IPS-20b (cell line): ENCODE measurements at regions not wholly inside any gene's neighbourhood (a gene's known extent, or its start where the extent isn't known, plus 50 kb on each side); places are given as distances from the start of the nearest gene placed in this dataset.
"Not testable (repeated sequence)": the region's sequence is repeated elsewhere in the genome, so short reads cannot be mapped to it uniquely, and the experiment has no call there.

ENCODE experiments used
- H3K27ac ChIP-seq: one replicate; pipeline ENCODE4 v1.5.1; 2013; ENCODE audit warnings: low read length
- H3K27me3 ChIP-seq: 2 replicates; pipeline ENCODE4 v1.6.1; 2013; ENCODE audit warnings: mild to moderate bottlenecking, low read length, inconsistent platforms; ENCODE audit not compliant: insufficient read depth
- H3K36me3 ChIP-seq: 2 replicates; pipeline ENCODE4 v1.6.1; 2013; ENCODE audit warnings: low read depth, mild to moderate bottlenecking, inconsistent platforms, low read length, moderate library complexity; ENCODE audit not compliant: insufficient read depth
- H3K4me1 ChIP-seq: 2 replicates; pipeline ENCODE4 v1.6.1; 2013; ENCODE audit warnings: mild to moderate bottlenecking, control low read depth, inconsistent platforms, low read length, moderate library complexity; ENCODE audit not compliant: insufficient read depth
- H3K4me3 ChIP-seq: 2 replicates; pipeline ENCODE4 v1.5.1; 2013; ENCODE audit warnings: mild to moderate bottlenecking, low read length, inconsistent platforms
- H3K9ac ChIP-seq: 2 replicates; pipeline ENCODE4 v1.6.1; 2013; ENCODE audit warnings: low read depth, mild to moderate bottlenecking, inconsistent platforms, low read length, moderate library complexity
- H3K9me3 ChIP-seq: 2 replicates; pipeline ENCODE4 v1.6.1; 2013; ENCODE audit warnings: mild to moderate bottlenecking, low read depth, low read length, inconsistent platforms; ENCODE audit not compliant: insufficient read depth

GRCh38 chr9:94425312-94425711 is 96.9 kb upstream of the NUTM2F start:
- H3K9me3 ChIP-seq, H3K36me3 ChIP-seq, H3K4me3 ChIP-seq, H3K27me3 ChIP-seq, H3K27ac ChIP-seq, H3K4me1 ChIP-seq, H3K9ac ChIP-seq: not testable (repeated sequence)

- H3K9me3 ChIP-seq, H3K9ac ChIP-seq, H3K27ac ChIP-seq, H3K4me3 ChIP-seq, H3K4me1 ChIP-seq, H3K27me3 ChIP-seq: not testable (repeated sequence)
- H3K36me3 ChIP-seq: peaks cover 13% of the 10 kb centered on the region
Observed at GRCh38 chr9:94437128-94437527, 108.7 kb upstream of the NUTM2F start.

- not testable (repeated sequence) for H3K9me3 ChIP-seq, H3K9ac ChIP-seq, H3K27me3 ChIP-seq, H3K4me1 ChIP-seq, H3K27ac ChIP-seq, H3K4me3 ChIP-seq
- H3K36me3 ChIP-seq: peaks cover 23% of the 10 kb centered on the region
Observed at GRCh38 chr9:94438336-94438735, 109.9 kb upstream of the NUTM2F start.

GRCh38 chr9:94441146-94441545 is 112.7 kb upstream of the NUTM2F start:
- not testable (repeated sequence) for H3K9ac ChIP-seq, H3K4me3 ChIP-seq, H3K27me3 ChIP-seq, H3K4me1 ChIP-seq, H3K27ac ChIP-seq, H3K9me3 ChIP-seq
- peaks cover 24% of the 10 kb centered on the region for H3K36me3 ChIP-seq

GRCh38 chr9:94441796-94442195 is 113.1 kb upstream of the PCAT7 start:
- Histone ChIP-seq H3K4me3 (no peak overlapping the region), H3K36me3 (peaks cover 28% of the 10 kb centered on the region), H3K27ac (no peak overlapping the region)

GRCh38 chr9:94443032-94443722 is 111.7 kb upstream of the PCAT7 start:
- no peaks in the 10 kb centered on the region for H3K4me1 ChIP-seq
- H3K4me3 ChIP-seq: no peak overlapping the region
- no peaks in the 10 kb centered on the region for H3K27me3 ChIP-seq
- H3K27ac ChIP-seq: no peak overlapping the region
- H3K36me3 ChIP-seq: peaks cover 38% of the 10 kb centered on the region
- no peak overlapping the region for H3K9ac ChIP-seq
- no peaks in the 10 kb centered on the region for H3K9me3 ChIP-seq

More at GRCh38 chr9:94441796-94442195, 113.1 kb upstream of the PCAT7 start:
- Histone ChIP-seq H3K9me3 (no peaks in the 10 kb centered on the region), H3K9ac (no peak overlapping the region), H3K27me3 (no peaks in the 10 kb centered on the region), H3K4me1 (no peaks in the 10 kb centered on the region)

GRCh38 chr9:94445863-94446262 is 109.0 kb upstream of the PCAT7 start:
- H3K9me3 ChIP-seq: no peaks in the 10 kb centered on the region
- no peaks in the 10 kb centered on the region for H3K4me1 ChIP-seq
- H3K4me3 ChIP-seq: no peak overlapping the region
- no peaks in the 10 kb centered on the region for H3K27me3 ChIP-seq
- no peak overlapping the region for H3K9ac ChIP-seq
- peaks cover 60% of the 10 kb centered on the region for H3K36me3 ChIP-seq
- H3K27ac ChIP-seq: no peak overlapping the region

GRCh38 chr9:94449486-94449885 is 105.4 kb upstream of the PCAT7 start:
- peaks cover 62% of the 10 kb centered on the region for H3K36me3 ChIP-seq
- H3K27me3 ChIP-seq: no peaks in the 10 kb centered on the region
- H3K27ac ChIP-seq: no peak overlapping the region
- H3K4me3 ChIP-seq: no peak overlapping the region
- H3K9ac ChIP-seq: no peak overlapping the region
- H3K9me3 ChIP-seq: no peaks in the 10 kb centered on the region
- H3K4me1 ChIP-seq: no peaks in the 10 kb centered on the region

GRCh38 chr9:94464790-94465189 is 90.1 kb upstream of the PCAT7 start:
- peaks cover 27% of the 10 kb centered on the region for H3K36me3 ChIP-seq
- H3K4me3 ChIP-seq: no peak overlapping the region
- peaks cover 27% of the 10 kb centered on the region for H3K9me3 ChIP-seq

GRCh38 chr9:94472063-94472462 is 82.8 kb upstream of the PCAT7 start:
- peaks cover 18% of the 10 kb centered on the region for H3K9me3 ChIP-seq
- H3K9ac ChIP-seq, H3K36me3 ChIP-seq, H3K4me1 ChIP-seq, H3K27me3 ChIP-seq, H3K4me3 ChIP-seq, H3K27ac ChIP-seq: not testable (repeated sequence)

More at GRCh38 chr9:94464790-94465189, 90.1 kb upstream of the PCAT7 start:
- no peak overlapping the region for H3K27ac ChIP-seq
- H3K27me3 ChIP-seq: no peaks in the 10 kb centered on the region
- H3K9ac ChIP-seq: no peak overlapping the region
- H3K4me1 ChIP-seq: no peaks in the 10 kb centered on the region

GRCh38 chr9:94472806-94473360 is 82.0 kb upstream of the PCAT7 start:
- H3K27ac ChIP-seq: no peak overlapping the region
- no peak overlapping the region for H3K4me3 ChIP-seq
- no peaks in the 10 kb centered on the region for H3K36me3 ChIP-seq
- H3K27me3 ChIP-seq: no peaks in the 10 kb centered on the region
- H3K9ac ChIP-seq: no peak overlapping the region
- no peaks in the 10 kb centered on the region for H3K4me1 ChIP-seq
- H3K9me3 ChIP-seq: peaks cover 18% of the 10 kb centered on the region
